ENCODE measurements at regions not wholly inside any gene's neighbourhood (a gene's known extent, or its start where the extent isn't known, plus 50 kb on each side); places are given as distances from the start of the nearest gene placed in this dataset.

- H3K9me3 Mint-ChIP-seq, result no peaks in the 10 kb centered on the region
- H2AFZ ChIP-seq (replicated peaks), result no peak overlapping the region
- no peaks in the 10 kb centered on the region for H3K36me3 ChIP-seq
- no peaks in the 10 kb centered on the region for H3F3A ChIP-seq (ENCODE audit: low read depth)
- no peaks in the 10 kb centered on the region for H3K4me1 ChIP-seq
- H3K4me2 ChIP-seq, result no peak overlapping the region
- H3K4me3 Mint-ChIP-seq, result no peak overlapping the region
- no peaks in the 10 kb centered on the region for H3K4me1 Mint-ChIP-seq
- no peak for DNase-seq (ENCODE audit: low spot score)
- H3K27ac ChIP-seq, result no peak overlapping the region
- no peaks in the 10 kb centered on the region for H4K20me1 ChIP-seq (ENCODE audit: low read depth)
- H3K9ac ChIP-seq, result no peak overlapping the region
- H3K4me3 ChIP-seq, result no peak overlapping the region
- no peak overlapping the region for H3K27ac Mint-ChIP-seq
- H3K27me3 ChIP-seq, result peaks cover 89% of the 10 kb centered on the region
- H3K27me3 Mint-ChIP-seq (ENCODE audit: insufficient read depth, low read depth), result peaks cover 13% of the 10 kb centered on the region
- no peaks in the 10 kb centered on the region for H3K79me2 ChIP-seq (ENCODE audit: low read depth)
- no peaks in the 10 kb centered on the region for H3K36me3 Mint-ChIP-seq
- TF ChIP-seq CTCF (IDR thresholded peaks at IDR 0.05) (no peak), EZH2phosphoT487 (IDR thresholded peaks at IDR 0.05) (no peak), EZH2 (IDR thresholded peaks at IDR 0.05) (no peak)
- no peaks in the 10 kb centered on the region for H3K9me3 ChIP-seq (ENCODE audit: low read depth)
Measured at GRCh38 chr13:27853335-27853734, 61.1 kb downstream of the GSX1 start.

- no peak overlapping the region for H3K9ac ChIP-seq
- Mint-ChIP-seq H3K27me3 (ENCODE audit: insufficient read depth, low read depth) (peaks cover 13% of the 10 kb centered on the region), H3K4me3 (no peak overlapping the region), H3K9me3 (no peaks in the 10 kb centered on the region), H3K36me3 (no peaks in the 10 kb centered on the region), H3K27ac (no peak overlapping the region), H3K4me1 (no peaks in the 10 kb centered on the region)
- H3F3A ChIP-seq (ENCODE audit: low read depth), result no peaks in the 10 kb centered on the region
- no peaks in the 10 kb centered on the region for H4K20me1 ChIP-seq (ENCODE audit: low read depth)
- H3K27me3 ChIP-seq, result peaks cover 89% of the 10 kb centered on the region
- H3K4me1 ChIP-seq, result no peaks in the 10 kb centered on the region
- H3K27ac ChIP-seq, result no peak overlapping the region
- no peaks in the 10 kb centered on the region for H3K9me3 ChIP-seq (ENCODE audit: low read depth)
- no peak overlapping the region for H2AFZ ChIP-seq (replicated peaks)
- DNase-seq (ENCODE audit: low spot score), result no peak
- H3K36me3 ChIP-seq, result no peaks in the 10 kb centered on the region
- TF ChIP-seq CTCF (IDR thresholded peaks at IDR 0.05), result no peak
- TF ChIP-seq EZH2phosphoT487 (IDR thresholded peaks at IDR 0.05), result no peak
- TF ChIP-seq EZH2 (IDR thresholded peaks at IDR 0.05), result no peak
- no peak overlapping the region for H3K4me2 ChIP-seq
- H3K4me3 ChIP-seq, result no peak overlapping the region
- H3K79me2 ChIP-seq (ENCODE audit: low read depth), result no peaks in the 10 kb centered on the region
Measured at GRCh38 chr13:27853861-27854260, 61.6 kb downstream of the GSX1 start.

- H3K36me3 ChIP-seq, result no peaks in the 10 kb centered on the region
- H3K4me3 Mint-ChIP-seq, result no peak overlapping the region
- H3K27me3 Mint-ChIP-seq (ENCODE audit: insufficient read depth, low read depth), result peaks cover 11% of the 10 kb centered on the region
Measured at GRCh38 chr13:27854606-27855005, 62.3 kb downstream of the GSX1 start.

More at GRCh38 chr13:27854606-27855005, 62.3 kb downstream of the GSX1 start:
- Histone ChIP-seq H3K4me2 (no peak overlapping the region), H3K4me1 (no peaks in the 10 kb centered on the region), H3K27me3 (peaks cover 89% of the 10 kb centered on the region), H3K4me3 (no peak overlapping the region), H3K9me3 (ENCODE audit: low read depth) (no peaks in the 10 kb centered on the region), H3F3A (ENCODE audit: low read depth) (no peaks in the 10 kb centered on the region), H2AFZ (replicated peaks) (no peak overlapping the region), H3K79me2 (ENCODE audit: low read depth) (no peaks in the 10 kb centered on the region), H3K9ac (no peak overlapping the region), H3K27ac (no peak overlapping the region), H4K20me1 (ENCODE audit: low read depth) (no peaks in the 10 kb centered on the region)
- Mint-ChIP-seq H3K36me3 (no peaks in the 10 kb centered on the region), H3K4me1 (no peaks in the 10 kb centered on the region), H3K9me3 (no peaks in the 10 kb centered on the region), H3K27ac (no peak overlapping the region)
- TF ChIP-seq EZH2phosphoT487 (IDR thresholded peaks at IDR 0.05), result no peak
- no peak for TF ChIP-seq EZH2 (IDR thresholded peaks at IDR 0.05)
- no peak for TF ChIP-seq CTCF (IDR thresholded peaks at IDR 0.05)
- DNase-seq (ENCODE audit: low spot score), result no peak

All from neural progenitor cell (in vitro differentiated cells).